HL-60/S4 treated with retinoic acid at 250 ng/mL for 4 days and 3 days (cell line): ENCODE measurements at regions not wholly inside any gene's neighbourhood (a gene's known extent, or its start where the extent isn't known, plus 50 kb on each side); places are given as distances from the start of the nearest gene placed in this dataset.
"Not testable (repeated sequence)": the region's sequence is repeated elsewhere in the genome, so short reads cannot be mapped to it uniquely, and the experiment has no call there.

Experiments
- in situ Hi-C: fragments of 300-500 bp; cut with MboI; formaldehyde crosslinking; loops from 2 replicates; pipeline ENCODE4 v1.7.0; 2022; ENCODE audit warnings: low sequenced_read_pairs

GRCh38 chr12:46629331-46630229, 196.2 kb downstream of the SLC38A4 start:
- in situ Hi-C loops = no loop called here

- in situ Hi-C loops = no loop called here
Observed at GRCh38 chr12:46628176-46628575, 197.6 kb downstream of the SLC38A4 start.

- in situ Hi-C loops = no loop called here
Observed at GRCh38 chr12:46627686-46628085, 198.1 kb downstream of the SLC38A4 start.

- in situ Hi-C loops = not testable (repeated sequence)
Observed at GRCh38 chr12:46619474-46619873, 206.3 kb downstream of the SLC38A4 start.

GRCh38 chr12:46617737-46618136, 208.1 kb downstream of the SLC38A4 start:
- in situ Hi-C loops = not testable (repeated sequence)

GRCh38 chr12:46617167-46617566, 208.6 kb downstream of the SLC38A4 start:
- in situ Hi-C loops = no loop called here

- in situ Hi-C loops = no loop called here
Observed at GRCh38 chr12:46610754-46611153, 215.0 kb downstream of the SLC38A4 start.

GRCh38 chr12:46609674-46610073, 216.1 kb downstream of the SLC38A4 start:
- in situ Hi-C loops = no loop called here

GRCh38 chr12:46609273-46609623, 216.5 kb downstream of the SLC38A4 start:
- in situ Hi-C loops = no loop called here

GRCh38 chr12:46608431-46609272, 217.1 kb downstream of the SLC38A4 start:
- in situ Hi-C loops = no loop called here

- in situ Hi-C loops = no loop called here
Observed at GRCh38 chr12:46604684-46605083, 221.1 kb downstream of the SLC38A4 start.

GRCh38 chr12:46603776-46604456, 221.9 kb downstream of the SLC38A4 start:
- in situ Hi-C loops = no loop called here

GRCh38 chr12:46602474-46602873, 223.3 kb downstream of the SLC38A4 start:
- in situ Hi-C loops = no loop called here

- in situ Hi-C loops = no loop called here
Observed at GRCh38 chr12:46590991-46591703, 218.6 kb upstream of the SLC38A2 start.

GRCh38 chr12:46585854-46586621, 213.5 kb upstream of the SLC38A2 start:
- in situ Hi-C loops = no loop called here

- in situ Hi-C loops = not testable (repeated sequence)
Observed at GRCh38 chr12:46584098-46584497, 211.5 kb upstream of the SLC38A2 start.

GRCh38 chr12:46581990-46582389, 209.4 kb upstream of the SLC38A2 start:
- in situ Hi-C loops = not testable (repeated sequence)

GRCh38 chr12:46580445-46580844, 207.9 kb upstream of the SLC38A2 start:
- in situ Hi-C loops = no loop called here

- in situ Hi-C loops = no loop called here
Observed at GRCh38 chr12:46579474-46579873, 206.9 kb upstream of the SLC38A2 start.
